Activated CD4-positive, alpha-beta T cell treated with anti-CD3 and anti-CD28 coated beads for 48 hours (primary cell): ENCODE measurements at regions not wholly inside any gene's neighbourhood (a gene's known extent, or its start where the extent isn't known, plus 50 kb on each side); places are given as distances from the start of the nearest gene placed in this dataset.

Source experiments
- DNase-seq: peaks from one replicate; pipeline ENCODE4 v3.0.0-alpha.2; 2020

DNA sequence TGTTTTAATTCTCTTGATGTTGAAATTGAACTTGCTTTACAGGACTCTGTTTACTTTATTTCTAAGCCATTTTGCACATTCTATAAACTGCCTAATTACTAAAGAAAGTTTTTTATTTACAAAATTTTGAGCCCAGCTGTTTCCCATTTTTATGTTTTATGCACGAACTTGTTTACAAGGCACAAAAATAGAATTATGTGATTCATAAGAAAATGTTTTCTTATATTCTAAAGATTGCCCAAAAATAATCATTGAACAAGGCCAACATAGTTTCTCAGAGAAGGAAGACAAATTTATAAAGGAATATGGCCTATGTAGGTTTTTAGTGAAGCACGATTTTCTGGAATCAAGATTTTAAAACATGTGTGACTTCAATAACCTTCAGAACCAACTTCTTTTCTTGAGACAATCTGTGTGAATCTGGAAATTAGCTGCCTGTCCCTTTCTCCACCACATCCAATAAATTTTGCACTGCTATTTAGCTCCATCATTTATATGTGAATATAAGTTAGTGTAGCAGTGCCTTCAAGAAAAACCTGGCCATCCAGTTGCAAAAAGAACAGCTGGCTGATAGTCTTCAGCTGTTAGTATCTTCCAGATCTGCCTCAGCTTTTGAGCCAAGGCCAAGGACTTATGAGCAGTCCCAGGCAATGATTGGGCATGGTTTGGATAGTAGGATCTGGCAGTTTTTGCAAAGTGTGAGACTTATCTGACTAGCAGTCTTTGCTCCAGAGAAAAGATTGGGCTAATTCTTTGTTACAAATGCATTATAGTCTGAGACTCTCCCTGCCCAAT, 253.2 kb upstream of the COL3A1 start:
- no peak for DNase-seq

DNA sequence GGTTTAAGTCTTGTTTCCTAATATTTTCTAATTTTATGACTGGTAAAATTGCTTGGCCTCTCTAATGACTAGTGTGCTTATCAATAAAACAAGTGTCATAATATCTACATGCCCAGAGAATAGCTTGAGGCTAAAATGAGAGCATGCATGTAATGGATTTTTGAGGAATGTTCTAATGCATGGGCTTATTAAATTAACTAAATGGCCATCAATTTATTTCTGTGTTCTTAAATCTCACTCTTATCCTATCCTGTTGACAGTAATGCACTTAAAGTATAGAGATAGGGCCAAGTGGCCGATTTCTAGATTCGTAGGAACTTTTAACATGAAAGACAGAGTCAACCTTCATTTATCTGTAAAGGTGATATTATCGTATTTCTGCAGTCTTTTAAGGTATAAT, 252.4 kb upstream of the COL3A1 start:
- no peak for DNase-seq

DNA sequence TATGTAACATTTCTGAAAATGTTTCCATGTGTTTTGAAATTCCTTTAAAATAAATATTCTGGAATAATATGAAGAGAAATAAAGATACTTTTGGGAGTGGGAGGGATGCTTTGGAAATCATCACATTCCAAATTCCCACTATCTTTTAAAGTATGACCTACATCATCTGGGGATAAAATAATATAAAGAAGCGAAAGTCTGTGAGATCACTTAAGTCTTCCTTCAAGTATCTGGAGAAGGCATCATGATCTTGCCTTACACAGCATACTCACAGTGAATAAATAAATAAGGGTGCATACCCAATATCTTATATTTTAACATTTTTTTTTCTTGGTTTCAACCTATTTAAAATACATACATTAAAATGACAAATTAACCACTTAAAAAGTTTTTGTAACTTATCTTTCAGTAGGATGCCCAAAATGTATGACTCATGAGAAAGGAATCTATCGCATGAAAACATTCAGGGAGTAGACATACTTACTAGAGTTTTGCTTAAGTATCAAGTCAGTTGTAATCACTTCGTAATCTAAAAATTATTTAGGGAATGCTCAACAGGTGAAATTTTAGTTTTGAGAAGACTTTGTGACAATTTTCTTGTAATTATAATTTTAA, 248.3 kb upstream of the COL3A1 start:
- DNase-seq: no peak

DNA sequence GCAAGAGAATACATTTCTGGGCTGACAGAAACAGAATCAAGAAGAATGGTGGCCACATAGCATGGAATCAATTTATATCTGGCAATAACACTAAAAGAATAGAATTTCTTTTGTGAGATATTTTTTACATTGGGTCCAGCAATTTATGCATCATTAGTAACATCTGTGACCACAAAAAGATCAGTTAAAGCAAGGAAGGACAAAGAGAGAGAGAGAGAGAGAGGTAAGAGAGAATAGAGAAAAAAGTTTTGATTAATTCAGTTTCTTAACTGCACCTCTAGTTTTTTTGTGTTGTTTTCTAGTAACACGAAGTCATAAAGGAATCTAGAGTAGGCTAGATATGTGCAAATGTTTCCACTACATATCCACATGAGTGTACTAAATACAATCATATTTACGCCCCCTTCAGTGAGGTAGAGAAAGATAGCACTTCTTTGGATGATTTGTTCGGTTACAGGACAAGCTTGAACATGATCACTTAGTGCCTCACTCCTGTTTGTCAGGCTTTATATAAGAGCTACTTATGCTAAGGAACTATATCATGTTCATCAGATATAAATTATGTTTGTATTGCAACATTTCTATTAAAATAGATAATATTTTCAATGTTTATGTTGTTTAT, 247.4 kb upstream of the COL3A1 start:
- DNase-seq: no peak

DNA sequence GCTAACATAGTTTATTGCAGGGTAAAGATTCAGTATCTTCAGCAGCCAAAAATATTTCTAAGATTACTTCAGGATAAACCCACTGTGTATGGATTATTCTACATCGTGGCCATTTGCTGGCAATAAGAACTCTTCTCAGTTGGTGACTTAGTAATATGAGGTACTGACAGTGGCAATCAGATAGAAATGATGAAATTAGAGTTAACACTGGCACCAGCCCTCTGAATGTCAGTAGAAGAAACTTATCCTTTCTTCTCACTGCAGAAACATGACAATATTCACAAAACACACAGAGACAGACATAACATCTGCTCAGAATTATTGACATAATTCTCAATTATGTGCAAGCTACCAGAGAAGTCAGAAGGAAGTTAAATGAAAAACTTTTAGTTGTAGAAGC, 246.3 kb upstream of the COL3A1 start:
- DNase-seq: no peak

DNA sequence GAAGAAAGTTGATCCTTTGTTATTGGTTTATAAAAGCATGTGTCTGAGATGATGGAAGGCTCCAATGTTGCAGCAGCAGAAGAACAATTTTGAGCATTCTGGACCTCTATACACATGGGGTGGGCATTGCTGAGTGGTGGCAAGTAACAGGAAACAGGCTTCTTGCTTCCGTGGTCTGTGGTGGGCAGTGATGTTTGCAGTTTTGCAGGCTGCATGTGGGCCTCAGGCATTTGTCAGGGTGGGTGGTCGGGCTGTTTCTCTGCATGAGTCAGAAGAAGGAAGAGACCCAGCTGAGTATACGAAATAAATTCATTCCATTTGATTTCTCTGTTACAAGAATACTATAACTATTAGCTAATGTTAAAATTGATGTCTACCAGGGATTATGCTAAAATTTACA, 239.5 kb upstream of the COL3A1 start:
- no peak for DNase-seq

DNA sequence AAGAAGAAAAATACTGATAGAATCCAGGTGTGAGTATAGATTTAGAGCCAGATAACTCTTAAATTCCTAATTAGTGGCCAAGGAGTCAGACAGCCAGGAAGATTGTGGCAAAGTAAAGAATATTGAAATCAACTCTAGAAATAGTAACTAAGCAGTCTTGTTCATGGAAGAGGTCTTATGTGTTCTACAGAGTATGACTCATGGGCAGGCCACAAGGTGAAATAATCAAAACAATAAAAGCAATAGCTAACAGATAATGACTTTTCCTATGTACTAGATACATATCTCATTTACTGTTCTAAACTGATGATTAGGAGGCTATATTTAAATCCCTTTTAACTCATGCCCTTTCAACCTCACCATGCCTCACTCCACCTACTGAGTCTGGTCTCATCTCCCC, 227.4 kb upstream of the COL3A1 start:
- DNase-seq: no peak

DNA sequence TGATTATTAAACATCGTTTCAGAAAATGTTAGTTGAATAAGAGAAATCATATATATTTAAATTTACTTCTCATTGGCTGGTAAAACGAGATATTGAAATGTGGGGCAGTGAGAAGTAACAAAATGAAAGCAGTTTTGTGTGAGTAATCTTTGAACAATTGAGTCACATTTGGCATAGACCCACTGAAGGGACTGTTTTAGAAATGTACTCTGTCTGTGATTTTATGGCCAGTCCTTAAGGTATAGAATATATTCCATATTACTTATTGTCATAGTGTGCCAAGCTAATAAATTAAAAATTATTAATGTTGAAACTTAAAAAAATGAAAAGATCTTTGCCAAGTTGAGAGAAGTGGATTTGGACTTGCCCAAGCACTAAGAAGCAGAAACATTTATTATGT, 222.4 kb upstream of the COL3A1 start:
- DNase-seq: no peak

DNA sequence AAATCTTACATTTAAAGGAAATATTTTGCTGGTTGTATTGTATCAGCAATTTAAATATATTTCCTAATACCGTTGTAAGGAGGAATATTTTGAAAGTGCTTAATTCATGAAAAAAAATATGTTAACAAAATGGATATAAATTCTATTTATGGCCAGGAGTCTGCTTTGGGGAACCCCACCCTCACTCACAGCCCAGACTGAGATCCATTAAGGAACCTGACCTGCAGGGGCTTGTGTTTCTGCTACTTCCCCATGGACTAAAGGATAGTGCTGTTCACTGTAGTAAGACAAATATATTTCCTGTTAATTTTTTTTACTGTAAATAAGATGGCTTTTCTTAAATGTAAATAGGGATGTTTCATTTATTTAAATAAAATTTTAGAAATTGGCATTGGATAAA, 221.9 kb upstream of the COL3A1 start:
- no peak for DNase-seq

DNA sequence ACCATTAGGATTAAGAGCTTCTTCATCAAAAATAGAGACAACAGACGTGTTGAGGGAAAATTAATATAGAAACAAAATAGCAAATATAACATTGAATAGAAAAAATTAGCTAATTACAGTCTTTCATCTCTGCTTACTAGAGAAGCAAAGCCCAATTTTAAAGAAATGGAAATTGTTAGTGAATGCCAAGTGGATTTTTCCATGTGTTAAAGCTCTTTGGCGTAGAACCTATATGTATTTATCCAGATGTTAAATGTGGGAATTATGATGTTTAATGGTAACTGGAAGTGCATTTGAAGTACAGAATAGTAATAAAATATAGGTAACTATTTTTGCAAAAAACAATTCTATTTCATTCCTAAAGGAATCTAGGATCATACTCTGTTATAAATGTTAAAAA, 212.0 kb upstream of the COL3A1 start:
- DNase-seq: no peak

DNA sequence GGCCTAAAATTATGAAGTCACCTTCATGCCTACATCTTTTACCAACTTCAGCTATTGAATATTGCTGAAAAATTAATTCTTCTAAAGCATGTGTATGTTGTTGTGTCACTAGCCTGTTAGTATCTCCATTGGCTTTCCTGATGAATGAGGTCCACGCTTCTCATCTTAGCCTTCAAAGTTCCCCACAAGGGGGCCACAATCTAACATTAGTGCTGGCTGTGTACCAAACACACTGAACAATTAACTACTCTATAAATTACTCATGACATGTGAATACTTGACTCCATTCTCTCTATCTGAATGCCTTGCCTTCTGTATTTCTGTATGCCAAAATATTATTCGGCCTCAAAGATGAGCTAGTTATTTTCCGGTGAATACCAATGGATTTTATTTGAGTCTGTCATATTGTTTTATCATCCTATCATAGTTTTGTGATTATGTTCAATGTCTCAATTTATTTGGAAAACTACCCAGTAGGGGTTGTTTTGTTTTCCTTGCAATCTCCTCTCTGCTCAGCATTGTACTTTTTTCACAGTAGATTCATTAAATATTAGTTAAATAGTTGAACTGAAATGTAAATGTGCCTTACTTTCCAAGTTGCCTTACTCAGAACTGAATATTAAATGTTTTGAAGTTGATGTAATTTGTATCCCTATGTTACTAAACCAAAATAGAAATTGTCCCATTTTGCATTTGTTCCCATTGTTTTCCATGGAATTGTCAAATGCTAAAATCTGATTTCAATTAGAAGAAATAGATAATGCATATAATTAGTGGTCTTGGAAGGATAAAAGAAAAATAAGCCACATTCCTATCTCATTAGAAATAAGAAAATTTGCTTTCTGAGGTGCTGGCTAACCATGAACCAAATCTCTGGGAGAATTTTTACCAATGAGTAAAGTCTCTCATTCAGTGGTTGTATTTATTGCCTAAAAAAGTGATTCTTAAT, 208.4 kb upstream of the COL3A1 start:
- DNase-seq: peak; percentile 9

DNA sequence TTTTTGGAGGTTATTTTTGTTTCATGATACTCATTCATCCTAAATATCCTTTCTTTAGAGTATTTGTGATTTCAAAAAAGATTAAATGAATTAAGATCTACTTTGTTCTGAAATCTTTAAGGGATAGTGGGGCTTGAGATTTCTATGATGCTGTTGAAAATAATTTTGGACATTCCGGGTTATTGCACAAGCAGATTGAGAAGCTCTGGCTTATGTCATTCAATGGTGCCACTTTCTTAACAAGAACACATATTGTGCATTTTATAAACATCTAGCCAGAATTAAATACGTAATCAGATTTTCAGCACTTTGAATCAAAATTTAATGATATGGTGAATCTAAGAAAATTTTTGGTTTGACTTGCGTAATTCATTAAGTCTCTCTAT, 207.7 kb upstream of the COL3A1 start:
- no peak for DNase-seq

DNA sequence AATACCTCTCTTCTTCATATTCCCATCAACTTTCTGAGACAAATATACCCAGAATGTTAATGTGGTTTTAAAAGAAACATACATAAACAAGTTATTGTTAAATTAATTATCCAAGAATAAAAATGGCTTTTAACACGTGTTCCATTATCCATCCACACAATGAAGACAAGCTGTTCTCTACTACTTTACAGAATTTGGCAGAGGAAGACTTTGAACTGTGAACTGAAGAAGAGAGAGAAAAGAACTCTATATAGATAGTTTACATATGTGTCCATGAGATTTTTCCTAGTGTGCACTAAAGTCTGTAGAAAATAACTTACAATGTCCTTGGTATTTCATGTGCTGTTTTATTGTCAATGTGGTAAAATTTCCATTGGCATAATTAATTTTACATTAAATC, 207.0 kb upstream of the COL3A1 start:
- no peak for DNase-seq

DNA sequence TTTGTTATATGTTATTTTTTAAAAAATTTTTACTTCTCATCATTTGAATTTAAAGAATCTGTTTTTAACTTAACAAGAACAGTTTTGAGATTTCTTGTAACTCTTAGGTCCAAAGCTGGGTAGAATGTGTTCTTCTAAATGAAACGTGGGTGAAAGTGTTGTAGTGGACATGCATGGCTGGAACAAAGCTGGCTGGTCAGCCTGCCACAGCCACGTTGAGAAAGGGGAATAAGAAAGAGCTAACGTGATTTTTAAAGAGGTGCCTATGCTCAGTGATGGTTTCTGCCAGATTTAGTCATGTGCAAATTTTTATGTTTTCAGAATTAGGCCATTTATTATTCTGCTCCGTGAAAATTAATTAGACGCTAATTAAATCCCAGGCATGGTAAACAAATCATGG, 203.9 kb upstream of the COL3A1 start:
- DNase-seq: no peak

DNA sequence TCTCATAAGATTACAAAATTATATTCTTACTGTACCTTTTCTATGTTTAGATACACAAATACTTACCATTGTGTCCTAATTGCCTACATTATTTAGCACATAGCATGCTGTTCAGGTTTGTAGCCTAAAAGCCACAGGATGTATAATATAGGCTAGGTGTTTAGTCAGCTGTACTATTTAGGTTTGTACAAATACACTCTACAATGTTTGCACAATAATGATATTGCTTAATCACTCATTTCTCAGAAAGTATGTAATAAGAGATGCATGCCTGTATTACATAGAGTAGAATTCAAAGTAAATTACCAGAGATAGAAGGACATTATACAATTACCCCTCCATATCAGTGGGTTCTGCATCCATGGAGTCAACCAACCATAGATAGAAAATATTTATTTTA, 201.1 kb upstream of the COL3A1 start:
- no peak for DNase-seq

DNA sequence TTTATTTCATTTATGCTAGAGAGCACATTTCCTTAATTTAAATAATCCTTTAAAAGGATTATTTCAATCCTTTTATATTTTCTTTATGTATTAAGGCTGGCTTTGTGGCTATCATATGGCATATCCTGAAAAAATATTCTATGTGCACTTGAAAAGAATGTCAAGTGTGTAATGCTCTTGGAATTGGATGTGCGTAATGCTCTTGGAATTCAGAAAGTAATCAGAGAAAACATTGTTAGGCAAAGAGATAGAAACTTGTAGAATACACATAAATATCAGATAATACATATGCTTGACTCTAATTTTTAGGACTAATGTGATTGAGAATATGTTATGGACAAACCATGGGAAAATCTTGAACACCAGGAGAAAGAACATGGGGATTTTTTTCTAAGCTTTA, 197.5 kb upstream of the COL3A1 start:
- DNase-seq: no peak

DNA sequence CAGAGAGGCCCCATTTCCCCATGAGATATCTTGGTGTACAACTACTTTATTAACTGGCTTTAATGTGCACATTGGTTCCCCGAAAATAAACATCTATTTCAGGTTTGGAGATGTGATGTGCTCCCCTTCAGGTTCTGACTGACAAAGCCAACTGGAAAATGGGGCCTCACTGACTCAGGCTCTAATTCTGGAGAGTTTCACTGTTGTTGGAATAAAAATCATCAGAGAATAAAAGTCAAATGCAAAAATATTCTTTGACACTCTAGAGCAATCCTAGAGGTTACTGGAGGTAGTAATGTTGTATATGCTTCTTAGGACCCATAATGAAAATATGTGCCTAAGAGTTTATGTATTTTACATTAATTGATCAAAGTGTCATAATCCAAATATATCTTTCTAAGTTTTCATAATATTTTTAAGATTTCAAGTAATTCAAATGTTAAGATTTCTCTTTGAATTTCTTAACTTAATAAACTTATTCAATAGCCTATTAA, 189.9 kb upstream of the COL3A1 start:
- DNase-seq: no peak

DNA sequence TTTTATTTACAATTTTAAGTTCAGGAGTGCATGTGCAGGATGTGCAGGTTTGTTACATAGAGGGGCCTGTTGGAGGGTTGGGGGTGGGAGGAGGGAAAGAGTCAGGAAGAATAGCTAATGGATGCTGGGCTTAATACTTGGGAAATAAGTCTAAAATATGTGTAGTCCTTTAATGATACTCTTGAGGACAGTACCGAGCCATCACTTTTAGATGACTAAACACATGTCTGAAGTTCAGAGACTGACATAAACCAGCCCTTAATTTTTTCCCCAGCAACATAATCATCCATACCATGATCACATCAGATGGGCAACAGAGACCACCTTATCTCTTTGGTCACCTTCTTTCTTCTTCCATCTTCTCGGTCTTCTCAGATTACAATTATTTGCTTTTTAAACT, 189.1 kb upstream of the COL3A1 start:
- no peak for DNase-seq

DNA sequence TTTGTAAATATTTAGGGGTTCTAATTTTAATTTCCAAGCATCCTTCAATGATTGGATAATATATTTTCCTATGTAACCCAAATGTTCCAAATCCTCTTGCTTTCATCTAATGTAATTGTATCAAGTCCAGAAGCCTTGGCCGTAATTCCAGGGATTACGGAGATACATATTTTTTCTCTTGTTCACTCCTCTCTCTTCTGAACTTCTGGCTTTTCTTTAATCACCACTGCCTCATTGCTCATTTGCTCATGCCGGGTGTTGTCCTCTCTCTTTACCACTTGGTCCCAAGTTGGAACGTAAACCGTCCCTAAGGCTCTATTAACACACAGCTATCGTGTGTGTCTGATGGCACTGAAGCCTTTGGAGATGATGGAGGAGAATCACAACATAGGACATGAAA, 188.7 kb upstream of the COL3A1 start:
- DNase-seq: no peak

DNA sequence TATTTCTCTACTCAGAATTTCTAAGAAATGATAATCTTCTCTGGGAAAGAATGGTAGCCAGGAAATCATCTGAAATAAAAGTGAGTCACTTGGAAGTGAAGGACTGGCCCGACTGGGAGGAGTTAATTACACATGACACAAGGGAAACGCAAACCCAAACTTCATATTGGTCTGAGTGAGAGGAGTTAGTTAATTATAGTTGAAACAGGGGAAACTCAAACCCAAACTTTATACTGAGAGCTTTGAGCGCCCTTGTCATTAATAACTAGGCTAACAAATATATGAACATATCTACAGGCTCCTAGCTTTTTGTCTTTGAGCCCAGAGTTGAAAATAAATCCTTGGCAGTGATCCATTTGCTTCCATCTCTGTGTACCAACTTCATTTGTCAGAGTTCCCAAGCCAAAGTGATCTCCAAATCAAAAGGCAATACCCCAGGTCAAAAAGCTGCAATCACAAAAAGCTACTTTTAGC, 187.8 kb upstream of the COL3A1 start:
- no peak for DNase-seq

DNA sequence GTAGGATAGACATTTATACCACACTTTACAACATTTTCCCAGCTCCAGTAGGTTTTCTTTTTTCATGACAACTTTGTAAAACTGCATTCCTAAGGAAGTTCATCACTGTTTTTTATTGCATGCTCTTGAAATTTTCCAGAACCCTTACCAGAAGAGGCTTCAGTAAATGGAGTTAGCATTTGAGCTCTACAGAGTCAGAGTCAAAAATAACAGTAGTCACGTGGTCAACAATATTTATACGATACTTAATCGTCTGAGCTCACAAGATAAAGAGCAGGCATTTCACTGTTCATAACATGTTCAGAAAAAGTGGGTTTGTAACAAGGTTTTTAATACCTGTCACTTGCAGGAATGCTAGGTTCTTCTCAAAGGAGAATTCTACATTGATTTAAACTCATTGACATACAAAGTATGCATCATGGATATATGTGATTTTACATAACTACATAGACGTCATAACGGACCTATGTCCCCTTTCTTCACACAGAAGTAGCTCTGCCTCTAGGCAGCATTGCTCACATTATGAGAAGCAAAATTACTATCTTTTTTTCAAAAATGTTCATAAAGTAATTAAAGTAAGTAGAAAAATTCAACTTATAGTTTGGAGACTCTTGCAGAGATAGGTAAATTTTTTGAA, 187.0 kb upstream of the COL3A1 start:
- DNase-seq: no peak

DNA sequence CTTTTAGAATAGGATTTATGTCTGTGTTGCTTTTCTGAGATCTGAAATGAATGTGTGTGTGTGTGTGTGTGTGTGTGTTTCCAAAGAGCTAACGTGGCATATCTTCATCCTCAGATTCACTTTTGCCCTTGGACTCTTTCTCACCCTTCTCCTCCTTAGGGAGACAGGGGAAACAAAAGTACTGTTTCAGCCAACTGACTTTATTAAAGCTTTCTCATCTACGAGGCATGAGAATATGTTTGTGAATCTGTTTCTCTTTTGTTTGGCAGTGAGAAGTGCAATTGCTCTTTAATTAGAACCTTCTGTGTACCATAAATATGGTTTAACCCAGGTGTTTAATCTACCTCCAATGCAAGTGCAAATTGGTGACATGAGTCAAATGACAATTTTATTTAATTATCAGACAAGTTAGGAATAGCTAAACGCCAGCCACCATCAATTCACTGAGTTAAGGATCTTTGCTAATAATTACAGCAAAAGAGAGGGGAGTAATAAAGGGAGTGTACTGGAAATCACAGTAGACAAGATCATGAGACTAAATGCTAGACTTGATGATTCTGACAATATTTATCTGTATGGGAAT, 186.4 kb upstream of the COL3A1 start:
- DNase-seq: no peak
